AG04450 (cell line): ENCODE measurements at regions not wholly inside any gene's neighbourhood (a gene's known extent, or its start where the extent isn't known, plus 50 kb on each side); places are given as distances from the start of the nearest gene placed in this dataset.

Source experiments
- CTCF ChIA-PET: fragments of 300-600, 350-600 bp; formaldehyde crosslinking; extraction: SDS; loops from one replicate; lab custom pipeline; 2022; ENCODE audit warnings: antibody characterized with exemption, inconsistent platforms; lab: Charles Lee
- POLR2A ChIA-PET: fragments of 350-600 bp; formaldehyde crosslinking; extraction: SDS; loops from one replicate; lab custom pipeline; 2021; ENCODE audit warnings: antibody characterized with exemption, inconsistent platforms; lab: Yijun Ruan, JAX
- DNase-seq: peaks from one replicate; pipeline ENCODE4 v3.0.0-alpha.2; 2011; ENCODE audit warnings: low read depth, low spot score
- H3K27ac ChIP-seq: one replicate; pipeline ENCODE4 v1.5.1; 2012; ENCODE audit warnings: low read depth, low read length, control low read depth
- H3K27me3 ChIP-seq: one replicate; pipeline ENCODE4 v1.6.0; 2012; ENCODE audit warnings: low read length; ENCODE audit not compliant: control insufficient read depth, insufficient read depth
- H3K4me3 ChIP-seq: 2 replicates; pipeline ENCODE4 v1.5.1; 2011; ENCODE audit warnings: mild to moderate bottlenecking, low read depth, low read length, control low read depth
- H3K9me3 ChIP-seq: 2 replicates; pipeline ENCODE4 v1.5.1; 2012; ENCODE audit warnings: low read length; ENCODE audit not compliant: control insufficient read depth, insufficient read depth
- CTCF ChIP-seq: IDR thresholded peaks from 2 replicates; pipeline ENCODE4 v1.5.1; 2011; ENCODE audit warnings: low read depth, low read length, control low read depth, inconsistent platforms

DNA sequence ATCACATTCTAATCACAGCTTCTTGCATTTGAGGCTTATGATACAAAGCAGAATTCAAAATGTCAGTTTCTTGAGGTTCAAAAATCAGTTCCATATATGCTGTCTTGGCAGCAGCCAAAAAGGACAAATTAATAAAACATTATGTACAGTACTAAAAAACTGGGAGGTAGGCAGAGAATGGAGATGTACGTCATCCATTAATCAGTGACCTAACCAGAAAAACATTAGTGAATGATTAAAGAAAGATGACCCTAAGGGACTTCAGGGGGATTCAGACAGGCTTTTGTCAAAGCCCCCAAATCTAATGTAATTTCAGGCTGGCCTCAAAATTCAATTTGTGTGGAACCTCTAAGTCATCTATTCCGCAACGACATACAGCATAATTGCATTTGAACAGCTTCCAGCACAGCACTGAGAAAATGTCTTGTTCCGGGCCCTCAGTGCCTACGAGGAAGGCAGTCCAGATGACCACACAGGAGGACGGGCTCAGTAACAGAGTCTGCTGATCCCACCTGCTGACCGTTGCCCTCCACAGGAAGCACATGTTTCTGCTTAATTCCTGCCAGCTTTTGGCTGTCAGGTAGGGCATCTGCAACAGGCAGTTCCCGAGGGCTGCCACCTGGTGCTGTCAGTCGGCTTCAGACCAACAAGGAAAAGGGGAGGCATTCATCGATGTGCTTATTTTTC is 83.8 kb upstream of the HHIP start:
- no peak for TF ChIP-seq CTCF
- no peak for DNase-seq
- POLR2A ChIA-PET, result no interaction called here
- Histone ChIP-seq H3K27me3 (no peaks in the 10 kb centered on the region), H3K9me3 (no peaks in the 10 kb centered on the region), H3K4me3 (no peak overlapping the region), H3K27ac (no peak overlapping the region)
- CTCF ChIA-PET, result no interaction called here

GRCh38 chr4:144564358-144564757 is 81.6 kb upstream of the HHIP start:
- POLR2A ChIA-PET, result no interaction called here
- no peak for DNase-seq

DNA sequence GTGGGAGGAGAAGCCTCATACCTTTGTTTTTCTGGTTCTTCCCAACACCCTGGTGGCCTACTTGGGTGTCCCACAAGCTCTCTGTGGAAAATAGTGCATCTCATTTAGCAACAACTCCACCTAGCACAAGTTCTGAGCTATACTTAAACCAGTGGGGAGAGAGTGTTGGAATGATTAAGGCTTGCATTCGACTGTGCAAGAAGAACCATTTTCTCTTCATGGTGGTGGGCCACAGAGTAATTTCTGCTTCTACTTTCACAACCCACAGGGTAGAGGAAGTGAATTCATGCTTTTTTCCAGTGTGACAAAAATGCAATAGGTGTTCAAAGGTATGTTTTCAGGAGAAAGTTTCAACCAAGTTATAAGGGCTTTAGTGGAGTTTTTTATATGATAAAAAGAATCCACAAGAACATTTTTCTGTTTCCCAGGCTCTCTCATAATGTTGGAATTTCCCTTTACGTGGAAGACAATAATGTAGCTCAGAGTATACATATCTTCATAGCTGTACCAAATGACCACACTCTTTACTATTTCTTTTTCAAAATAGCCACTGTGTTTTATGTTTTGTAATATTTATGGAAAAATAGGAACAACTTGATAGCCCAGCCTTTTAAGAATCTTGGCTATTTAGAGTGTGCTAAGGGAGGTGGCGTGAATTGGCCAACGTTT is 80.3 kb upstream of the HHIP start:
- no peak for TF ChIP-seq CTCF
- Histone ChIP-seq H3K4me3 (no peak overlapping the region), H3K27me3 (no peaks in the 10 kb centered on the region), H3K27ac (no peak overlapping the region), H3K9me3 (no peaks in the 10 kb centered on the region)
- DNase-seq, result no peak
- POLR2A ChIA-PET, result no interaction called here
- CTCF ChIA-PET, result no interaction called here

More at GRCh38 chr4:144564358-144564757, 81.6 kb upstream of the HHIP start:
- no peaks in the 10 kb centered on the region for H3K9me3 ChIP-seq
- TF ChIP-seq CTCF, result no peak
- no peaks in the 10 kb centered on the region for H3K27me3 ChIP-seq
- CTCF ChIA-PET, result no interaction called here
- H3K4me3 ChIP-seq, result no peak overlapping the region
- H3K27ac ChIP-seq, result no peak overlapping the region

GRCh38 chr4:144572660-144573059 is 73.3 kb upstream of the HHIP start:
- CTCF ChIA-PET, result no interaction called here
- TF ChIP-seq CTCF, result no peak
- Histone ChIP-seq H3K9me3 (no peaks in the 10 kb centered on the region), H3K27me3 (no peaks in the 10 kb centered on the region), H3K27ac (no peak overlapping the region), H3K4me3 (no peak overlapping the region)
- POLR2A ChIA-PET, result no interaction called here
- DNase-seq, result no peak

DNA sequence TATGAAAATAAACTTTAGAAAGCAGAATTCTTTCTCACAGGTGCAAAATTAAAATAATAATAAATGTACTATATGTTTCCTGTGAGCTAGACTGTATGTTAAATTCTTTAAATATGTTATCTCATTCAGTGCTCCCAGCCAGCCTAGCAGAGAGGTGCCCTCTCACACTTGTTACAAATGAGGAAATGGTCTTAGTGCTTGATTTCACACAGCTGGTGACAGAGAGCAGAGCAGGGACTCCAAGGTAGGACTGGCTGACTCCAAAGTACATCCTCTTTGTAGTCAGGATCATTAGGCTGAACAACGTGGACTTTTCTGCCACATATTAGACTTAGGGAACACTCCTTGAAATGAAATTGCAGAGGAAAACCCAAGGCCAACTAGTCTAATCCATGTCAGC is 72.0 kb upstream of the HHIP start:
- no peaks in the 10 kb centered on the region for H3K27me3 ChIP-seq
- DNase-seq, result no peak
- TF ChIP-seq CTCF, result no peak
- H3K4me3 ChIP-seq, result no peak overlapping the region
- POLR2A ChIA-PET, result no interaction called here
- CTCF ChIA-PET, result interaction anchor here (1.0 kb wide), 1 partner anchor 524 kb away, joined by 4 read pairs; the partner anchor contains the start of genes ABCE1 and ANAPC10
- no peak overlapping the region for H3K27ac ChIP-seq
- H3K9me3 ChIP-seq, result no peaks in the 10 kb centered on the region
